GM23338 (cell line): ENCODE measurements at regions not wholly inside any gene's neighbourhood (a gene's known extent, or its start where the extent isn't known, plus 50 kb on each side); places are given as distances from the start of the nearest gene placed in this dataset.

Experiments
- ATAC-seq: fragments of 200-7000 bp; cut with Tn5 transposase; 3 replicates; pipeline ENCODE4 v1.9.1; 2020
- DNase-seq: peaks from one replicate; pipeline ENCODE4 v3.0.0-alpha.2; 2015; ENCODE audit warnings: low spot score
- H2AFZ ChIP-seq: fragments of 200-600 bp; sonication (generic); 2 replicates; pipeline ENCODE4 v1.8.0; 2016; ENCODE audit warnings: antibody characterized with exemption, mild to moderate bottlenecking, moderate library complexity
- H3F3A ChIP-seq: fragments of 200-600 bp; sonication (generic); replicated peaks from 2 replicates; pipeline ENCODE4 v1.8.0; 2017; ENCODE audit warnings: antibody characterized with exemption, mixed run types, low read depth
- H3K27ac ChIP-seq: fragments of 200-600 bp; sonication (generic); 2 replicates; pipeline ENCODE4 v1.6.1; 2016; ENCODE audit warnings: low read depth
- H3K27me3 ChIP-seq: fragments of 200-600 bp; sonication (generic); 2 replicates; pipeline ENCODE4 v1.8.0; 2016; ENCODE audit warnings: mild to moderate bottlenecking, mixed run types, moderate library complexity; ENCODE audit not compliant: insufficient read depth
- H3K36me3 ChIP-seq: fragments of 200-600 bp; sonication (generic); 2 replicates; pipeline ENCODE4 v1.8.0; 2016; ENCODE audit warnings: mild to moderate bottlenecking; ENCODE audit not compliant: insufficient read depth
- H3K4me1 ChIP-seq: fragments of 200-600 bp; sonication (generic); 2 replicates; pipeline ENCODE4 v1.8.0; 2016; ENCODE audit warnings: mild to moderate bottlenecking, moderate library complexity; ENCODE audit not compliant: insufficient read depth
- H3K4me2 ChIP-seq: fragments of 200-600 bp; sonication (generic); 2 replicates; pipeline ENCODE4 v1.7.1; 2017; ENCODE audit warnings: mixed run types
- H3K4me3 ChIP-seq: fragments of 200-600 bp; sonication (generic); 2 replicates; pipeline ENCODE4 v1.6.1; 2016; ENCODE audit warnings: mixed run types
- H3K79me2 ChIP-seq: fragments of 200-600 bp; sonication (generic); replicated peaks from 2 replicates; pipeline ENCODE4 v1.8.0; 2017; ENCODE audit warnings: mild to moderate bottlenecking; ENCODE audit not compliant: insufficient read depth
- H3K9me2 ChIP-seq: fragments of 200-600 bp; sonication (generic); 2 replicates; pipeline ENCODE4 v1.8.0; 2017; ENCODE audit not compliant: insufficient read depth
- H4K20me1 ChIP-seq: fragments of 200-600 bp; sonication (generic); replicated peaks from 2 replicates; pipeline ENCODE4 v1.8.0; 2017; ENCODE audit warnings: mild to moderate bottlenecking; ENCODE audit not compliant: insufficient read depth
- H3K27ac Mint-ChIP-seq: 2 replicates; pipeline ENCODE4 v1.8.0; 2020; ENCODE audit warnings: inconsistent platforms, mild to moderate bottlenecking, moderate library complexity, mixed read lengths
- H3K27me3 Mint-ChIP-seq: 3 replicates; pipeline ENCODE4 v1.8.0; 2022; ENCODE audit warnings: low read depth, mild to moderate bottlenecking, moderate library complexity, mixed read lengths, inconsistent platforms; ENCODE audit not compliant: insufficient read depth, poor library complexity
- H3K36me3 Mint-ChIP-seq: 3 replicates; pipeline ENCODE4 v1.8.0; 2021; ENCODE audit warnings: low read depth, mild to moderate bottlenecking, inconsistent platforms, moderate library complexity, mixed read lengths
- H3K4me1 Mint-ChIP-seq: 3 replicates; pipeline ENCODE4 v1.8.0; 2020; ENCODE audit warnings: mild to moderate bottlenecking, inconsistent platforms, mixed read lengths
- H3K4me3 Mint-ChIP-seq: 3 replicates; pipeline ENCODE4 v1.8.0; 2021; ENCODE audit warnings: moderate library complexity, mild to moderate bottlenecking, inconsistent platforms, mixed read lengths
- H3K9me3 Mint-ChIP-seq: 3 replicates; pipeline ENCODE4 v1.8.0; 2020; ENCODE audit warnings: moderate library complexity, mild to moderate bottlenecking, inconsistent platforms, mixed read lengths
- CREB1 ChIP-seq: fragments of 250-450 bp; sonication (Bioruptor Pico); IDR thresholded peaks from 2 replicates; pipeline ENCODE4 v1.5.0; 2020; ENCODE audit warnings: low read depth, mild to moderate bottlenecking, moderate library complexity
- EZH2 ChIP-seq: fragments of 200-600 bp; sonication (generic); IDR thresholded peaks from one replicate; pipeline ENCODE4 v1.8.0; 2017; ENCODE audit warnings: antibody characterized with exemption, mild to moderate bottlenecking, low read depth; ENCODE audit not compliant: unreplicated experiment
- EZH2phosphoT487 ChIP-seq: fragments of 200-600 bp; sonication (generic); IDR thresholded peaks from one replicate; pipeline ENCODE4 v1.8.1; 2018; ENCODE audit warnings: antibody characterized with exemption; ENCODE audit not compliant: unreplicated experiment
- JUNB ChIP-seq: IDR thresholded peaks from one replicate; pipeline ENCODE4 v1.6.1; 2016; ENCODE audit warnings: antibody characterized with exemption; ENCODE audit not compliant: unreplicated experiment
- NANOG ChIP-seq: IDR thresholded peaks from 2 replicates; pipeline ENCODE4 v1.6.1; 2016; ENCODE audit warnings: antibody characterized with exemption, borderline replicate concordance
- POLR2AphosphoS5 ChIP-seq: IDR thresholded peaks from 2 replicates; pipeline ENCODE4 v1.6.1; 2016; ENCODE audit warnings: antibody characterized with exemption, low read depth
- STAT1 ChIP-seq: IDR thresholded peaks from one replicate; pipeline ENCODE4 v1.6.1; 2016; ENCODE audit warnings: antibody characterized with exemption; ENCODE audit not compliant: unreplicated experiment
- ZNF114 ChIP-seq: fragments of 250-450 bp; sonication (Bioruptor Pico); IDR thresholded peaks from 2 replicates; pipeline ENCODE4 v1.5.0; 2020; ENCODE audit warnings: mild to moderate bottlenecking, moderate library complexity
- ZNF331 ChIP-seq: fragments of 250-450 bp; sonication (Bioruptor Pico); IDR thresholded peaks from 2 replicates; pipeline ENCODE4 v1.5.0; 2020; ENCODE audit warnings: low read depth, mild to moderate bottlenecking, moderate library complexity
- TF ChIP-seq, protein P1 (sequence below): IDR thresholded peaks from 2 replicates; pipeline ENCODE4 v1.6.1; 2016; ENCODE audit warnings: antibody characterized with exemption
- TF ChIP-seq, protein P2 (sequence below): IDR thresholded peaks from one replicate; pipeline ENCODE4 v1.6.1; 2018; ENCODE audit warnings: antibody characterized with exemption; ENCODE audit not compliant: unreplicated experiment
- TF ChIP-seq, protein P3 (sequence below): fragments of 250-450 bp; sonication (Bioruptor Pico); IDR thresholded peaks from 2 replicates; pipeline ENCODE4 v1.5.0; 2020; ENCODE audit warnings: mild to moderate bottlenecking, moderate library complexity
- TF ChIP-seq, protein P4 (sequence below), 2 experiments: fragments of 200-600 bp in 1 of 2; sonication (generic) in 1 of 2; conservative IDR thresholded peaks; 2 replicates each; pipeline versions ENCODE4 v1.5.1 to v1.6.1; 2016 to 2017; ENCODE audit warnings: antibody characterized with exemption in 2 of 2, low read depth in 2 of 2, mild to moderate bottlenecking in 2 of 2, moderate library complexity in 1 of 2

DNA sequence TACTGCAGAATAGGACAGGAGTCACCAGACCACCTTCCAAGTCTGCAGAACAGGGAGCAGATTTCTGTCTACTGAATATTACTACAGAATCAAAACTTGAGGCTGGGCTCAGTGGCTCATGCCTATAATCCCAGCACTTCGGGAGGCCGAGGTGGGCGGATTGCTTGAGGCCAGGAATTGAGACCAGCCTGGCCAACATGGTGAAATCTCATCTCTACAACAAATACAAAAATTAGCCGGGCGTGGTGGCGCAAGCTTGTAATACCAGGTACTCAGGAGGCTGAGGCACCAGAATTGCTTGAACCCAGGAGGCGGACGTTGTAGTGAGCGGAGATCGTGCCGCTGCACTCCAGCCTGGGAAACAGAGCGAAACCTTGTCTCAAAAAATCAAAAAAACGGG is 710.8 kb upstream of the WWC1 start:
- TF ChIP-seq JUNB (no peak), ZNF114 (CRISPR knock-in tag) (no peak), NANOG (no peak), CREB1 (CRISPR knock-in tag) (no peak), STAT1 (no peak), ZNF331 (CRISPR knock-in tag) (no peak), EZH2 (no peak), POLR2AphosphoS5 (no peak), EZH2phosphoT487 (no peak)
- TF ChIP-seq, protein P1, sequence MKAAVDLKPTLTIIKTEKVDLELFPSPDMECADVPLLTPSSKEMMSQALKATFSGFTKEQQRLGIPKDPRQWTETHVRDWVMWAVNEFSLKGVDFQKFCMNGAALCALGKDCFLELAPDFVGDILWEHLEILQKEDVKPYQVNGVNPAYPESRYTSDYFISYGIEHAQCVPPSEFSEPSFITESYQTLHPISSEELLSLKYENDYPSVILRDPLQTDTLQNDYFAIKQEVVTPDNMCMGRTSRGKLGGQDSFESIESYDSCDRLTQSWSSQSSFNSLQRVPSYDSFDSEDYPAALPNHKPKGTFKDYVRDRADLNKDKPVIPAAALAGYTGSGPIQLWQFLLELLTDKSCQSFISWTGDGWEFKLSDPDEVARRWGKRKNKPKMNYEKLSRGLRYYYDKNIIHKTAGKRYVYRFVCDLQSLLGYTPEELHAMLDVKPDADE, result no peak
- TF ChIP-seq, protein P2, sequence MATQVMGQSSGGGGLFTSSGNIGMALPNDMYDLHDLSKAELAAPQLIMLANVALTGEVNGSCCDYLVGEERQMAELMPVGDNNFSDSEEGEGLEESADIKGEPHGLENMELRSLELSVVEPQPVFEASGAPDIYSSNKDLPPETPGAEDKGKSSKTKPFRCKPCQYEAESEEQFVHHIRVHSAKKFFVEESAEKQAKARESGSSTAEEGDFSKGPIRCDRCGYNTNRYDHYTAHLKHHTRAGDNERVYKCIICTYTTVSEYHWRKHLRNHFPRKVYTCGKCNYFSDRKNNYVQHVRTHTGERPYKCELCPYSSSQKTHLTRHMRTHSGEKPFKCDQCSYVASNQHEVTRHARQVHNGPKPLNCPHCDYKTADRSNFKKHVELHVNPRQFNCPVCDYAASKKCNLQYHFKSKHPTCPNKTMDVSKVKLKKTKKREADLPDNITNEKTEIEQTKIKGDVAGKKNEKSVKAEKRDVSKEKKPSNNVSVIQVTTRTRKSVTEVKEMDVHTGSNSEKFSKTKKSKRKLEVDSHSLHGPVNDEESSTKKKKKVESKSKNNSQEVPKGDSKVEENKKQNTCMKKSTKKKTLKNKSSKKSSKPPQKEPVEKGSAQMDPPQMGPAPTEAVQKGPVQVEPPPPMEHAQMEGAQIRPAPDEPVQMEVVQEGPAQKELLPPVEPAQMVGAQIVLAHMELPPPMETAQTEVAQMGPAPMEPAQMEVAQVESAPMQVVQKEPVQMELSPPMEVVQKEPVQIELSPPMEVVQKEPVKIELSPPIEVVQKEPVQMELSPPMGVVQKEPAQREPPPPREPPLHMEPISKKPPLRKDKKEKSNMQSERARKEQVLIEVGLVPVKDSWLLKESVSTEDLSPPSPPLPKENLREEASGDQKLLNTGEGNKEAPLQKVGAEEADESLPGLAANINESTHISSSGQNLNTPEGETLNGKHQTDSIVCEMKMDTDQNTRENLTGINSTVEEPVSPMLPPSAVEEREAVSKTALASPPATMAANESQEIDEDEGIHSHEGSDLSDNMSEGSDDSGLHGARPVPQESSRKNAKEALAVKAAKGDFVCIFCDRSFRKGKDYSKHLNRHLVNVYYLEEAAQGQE, result no peak
- TF ChIP-seq, protein P3, sequence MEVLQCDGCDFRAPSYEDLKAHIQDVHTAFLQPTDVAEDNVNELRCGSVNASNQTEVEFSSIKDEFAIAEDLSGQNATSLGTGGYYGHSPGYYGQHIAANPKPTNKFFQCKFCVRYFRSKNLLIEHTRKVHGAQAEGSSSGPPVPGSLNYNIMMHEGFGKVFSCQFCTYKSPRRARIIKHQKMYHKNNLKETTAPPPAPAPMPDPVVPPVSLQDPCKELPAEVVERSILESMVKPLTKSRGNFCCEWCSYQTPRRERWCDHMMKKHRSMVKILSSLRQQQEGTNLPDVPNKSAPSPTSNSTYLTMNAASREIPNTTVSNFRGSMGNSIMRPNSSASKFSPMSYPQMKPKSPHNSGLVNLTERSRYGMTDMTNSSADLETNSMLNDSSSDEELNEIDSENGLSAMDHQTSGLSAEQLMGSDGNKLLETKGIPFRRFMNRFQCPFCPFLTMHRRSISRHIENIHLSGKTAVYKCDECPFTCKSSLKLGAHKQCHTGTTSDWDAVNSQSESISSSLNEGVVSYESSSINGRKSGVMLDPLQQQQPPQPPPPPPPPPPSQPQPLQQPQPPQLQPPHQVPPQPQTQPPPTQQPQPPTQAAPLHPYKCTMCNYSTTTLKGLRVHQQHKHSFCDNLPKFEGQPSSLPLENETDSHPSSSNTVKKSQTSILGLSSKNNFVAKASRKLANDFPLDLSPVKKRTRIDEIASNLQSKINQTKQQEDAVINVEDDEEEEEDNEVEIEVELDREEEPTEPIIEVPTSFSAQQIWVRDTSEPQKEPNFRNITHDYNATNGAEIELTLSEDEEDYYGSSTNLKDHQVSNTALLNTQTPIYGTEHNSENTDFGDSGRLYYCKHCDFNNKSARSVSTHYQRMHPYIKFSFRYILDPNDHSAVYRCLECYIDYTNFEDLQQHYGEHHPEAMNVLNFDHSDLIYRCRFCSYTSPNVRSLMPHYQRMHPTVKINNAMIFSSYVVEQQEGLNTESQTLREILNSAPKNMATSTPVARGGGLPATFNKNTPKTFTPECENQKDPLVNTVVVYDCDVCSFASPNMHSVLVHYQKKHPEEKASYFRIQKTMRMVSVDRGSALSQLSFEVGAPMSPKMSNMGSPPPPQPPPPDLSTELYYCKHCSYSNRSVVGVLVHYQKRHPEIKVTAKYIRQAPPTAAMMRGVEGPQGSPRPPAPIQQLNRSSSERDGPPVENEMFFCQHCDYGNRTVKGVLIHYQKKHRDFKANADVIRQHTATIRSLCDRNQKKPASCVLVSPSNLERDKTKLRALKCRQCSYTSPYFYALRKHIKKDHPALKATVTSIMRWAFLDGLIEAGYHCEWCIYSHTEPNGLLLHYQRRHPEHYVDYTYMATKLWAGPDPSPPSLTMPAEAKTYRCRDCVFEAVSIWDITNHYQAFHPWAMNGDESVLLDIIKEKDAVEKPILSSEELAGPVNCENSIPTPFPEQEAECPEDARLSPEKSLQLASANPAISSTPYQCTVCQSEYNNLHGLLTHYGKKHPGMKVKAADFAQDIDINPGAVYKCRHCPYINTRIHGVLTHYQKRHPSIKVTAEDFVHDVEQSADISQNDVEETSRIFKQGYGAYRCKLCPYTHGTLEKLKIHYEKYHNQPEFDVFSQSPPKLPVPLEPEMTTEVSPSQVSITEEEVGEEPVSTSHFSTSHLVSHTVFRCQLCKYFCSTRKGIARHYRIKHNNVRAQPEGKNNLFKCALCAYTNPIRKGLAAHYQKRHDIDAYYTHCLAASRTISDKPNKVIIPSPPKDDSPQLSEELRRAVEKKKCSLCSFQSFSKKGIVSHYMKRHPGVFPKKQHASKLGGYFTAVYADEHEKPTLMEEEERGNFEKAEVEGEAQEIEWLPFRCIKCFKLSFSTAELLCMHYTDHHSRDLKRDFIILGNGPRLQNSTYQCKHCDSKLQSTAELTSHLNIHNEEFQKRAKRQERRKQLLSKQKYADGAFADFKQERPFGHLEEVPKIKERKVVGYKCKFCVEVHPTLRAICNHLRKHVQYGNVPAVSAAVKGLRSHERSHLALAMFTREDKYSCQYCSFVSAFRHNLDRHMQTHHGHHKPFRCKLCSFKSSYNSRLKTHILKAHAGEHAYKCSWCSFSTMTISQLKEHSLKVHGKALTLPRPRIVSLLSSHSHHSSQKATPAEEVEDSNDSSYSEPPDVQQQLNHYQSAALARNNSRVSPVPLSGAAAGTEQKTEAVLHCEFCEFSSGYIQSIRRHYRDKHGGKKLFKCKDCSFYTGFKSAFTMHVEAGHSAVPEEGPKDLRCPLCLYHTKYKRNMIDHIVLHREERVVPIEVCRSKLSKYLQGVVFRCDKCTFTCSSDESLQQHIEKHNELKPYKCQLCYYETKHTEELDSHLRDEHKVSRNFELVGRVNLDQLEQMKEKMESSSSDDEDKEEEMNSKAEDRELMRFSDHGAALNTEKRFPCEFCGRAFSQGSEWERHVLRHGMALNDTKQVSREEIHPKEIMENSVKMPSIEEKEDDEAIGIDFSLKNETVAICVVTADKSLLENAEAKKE (CRISPR knock-in tag), result no peak
- TF ChIP-seq, protein P4, sequence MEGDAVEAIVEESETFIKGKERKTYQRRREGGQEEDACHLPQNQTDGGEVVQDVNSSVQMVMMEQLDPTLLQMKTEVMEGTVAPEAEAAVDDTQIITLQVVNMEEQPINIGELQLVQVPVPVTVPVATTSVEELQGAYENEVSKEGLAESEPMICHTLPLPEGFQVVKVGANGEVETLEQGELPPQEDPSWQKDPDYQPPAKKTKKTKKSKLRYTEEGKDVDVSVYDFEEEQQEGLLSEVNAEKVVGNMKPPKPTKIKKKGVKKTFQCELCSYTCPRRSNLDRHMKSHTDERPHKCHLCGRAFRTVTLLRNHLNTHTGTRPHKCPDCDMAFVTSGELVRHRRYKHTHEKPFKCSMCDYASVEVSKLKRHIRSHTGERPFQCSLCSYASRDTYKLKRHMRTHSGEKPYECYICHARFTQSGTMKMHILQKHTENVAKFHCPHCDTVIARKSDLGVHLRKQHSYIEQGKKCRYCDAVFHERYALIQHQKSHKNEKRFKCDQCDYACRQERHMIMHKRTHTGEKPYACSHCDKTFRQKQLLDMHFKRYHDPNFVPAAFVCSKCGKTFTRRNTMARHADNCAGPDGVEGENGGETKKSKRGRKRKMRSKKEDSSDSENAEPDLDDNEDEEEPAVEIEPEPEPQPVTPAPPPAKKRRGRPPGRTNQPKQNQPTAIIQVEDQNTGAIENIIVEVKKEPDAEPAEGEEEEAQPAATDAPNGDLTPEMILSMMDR (conservative IDR thresholded peaks at IDR 0.05; ENCODE audit: low read depth in 2 of 2), result no peak
- 0 out of 3 replicates have a peak, but pooled peaks cover 3% of the 10 kb centered on the region for H3K9me3 Mint-ChIP-seq
- Histone ChIP-seq H4K20me1 (no peaks in the 10 kb centered on the region), H3K36me3 (no peaks in the 10 kb centered on the region), H3K79me2 (no peaks in the 10 kb centered on the region), H3K9me2 (no peaks in the 10 kb centered on the region), H2AFZ (no peak overlapping the region), H3K27ac (no peak overlapping the region), H3K4me3 (no peak overlapping the region), H3F3A (no peaks in the 10 kb centered on the region), H3K4me1 (peaks cover 25% of the 10 kb centered on the region; the same call in 1 of the 2 replicates), H3K4me2 (no peak overlapping the region), H3K27me3 (no peaks in the 10 kb centered on the region)
- DNase-seq (no peak), ATAC-seq (no peak)
- H3K36me3 Mint-ChIP-seq, result 0 out of 3 replicates have a peak, but pooled peaks cover 3% of the 10 kb centered on the region
- H3K4me3 Mint-ChIP-seq, result no peak overlapping the region
- no peak overlapping the region for H3K27ac Mint-ChIP-seq
- peaks cover 34% of the 10 kb centered on the region for H3K4me1 Mint-ChIP-seq
- H3K27me3 Mint-ChIP-seq, result peaks cover 10% of the 10 kb centered on the region
